PC-9 (cell line): ENCODE measurements at regions not wholly inside any gene's neighbourhood (a gene's known extent, or its start where the extent isn't known, plus 50 kb on each side); places are given as distances from the start of the nearest gene placed in this dataset.

Experiments
- BruUV-seq: library from RNA; stranded (reverse); fragments of 400-500 nt; replicated peaks from 2 replicates; lab custom pipeline; 2021; lab: Mats Ljungman, UMichigan
- CTCF ChIA-PET: fragments of 300-600 bp; sonication (Branson Sonifier 250); formaldehyde crosslinking; loops from one replicate; lab custom pipeline; 2022; ENCODE audit warnings: antibody characterized with exemption; lab: Charles Lee
- POLR2A ChIA-PET: fragments of 300-600 bp; sonication (Branson Sonifier 250); formaldehyde crosslinking; loops from one replicate; lab custom pipeline; 2022; ENCODE audit warnings: antibody characterized with exemption; ENCODE audit not compliant: unreplicated experiment; lab: Charles Lee
- DNase-seq, 2 experiments: peaks; one replicate each; pipeline versions ENCODE4 v3.0.0 to v3.0.0-alpha.2; 2015 to 2022; ENCODE audit warnings: mixed read lengths in 1 of 2
- H2AFZ ChIP-seq: fragments of 200-600 bp; sonication (generic); 2 replicates; pipeline ENCODE4 v1.8.1; 2017; ENCODE audit warnings: antibody characterized with exemption
- H3F3A ChIP-seq: fragments of 200-600 bp; sonication (generic); 2 replicates; pipeline ENCODE4 v1.8.1; 2017; ENCODE audit warnings: antibody characterized with exemption, mild to moderate bottlenecking, low read depth; ENCODE audit not compliant: insufficient read depth
- H3K27ac ChIP-seq: fragments of 200-600 bp; sonication (generic); 2 replicates; pipeline ENCODE4 v1.6.1; 2016; ENCODE audit warnings: mixed run types
- H3K27me3 ChIP-seq: fragments of 200-600 bp; sonication (generic); 2 replicates; pipeline ENCODE4 v1.6.1; 2016; ENCODE audit warnings: low read depth, mixed run types; ENCODE audit not compliant: insufficient read depth
- H3K36me3 ChIP-seq: fragments of 200-600 bp; sonication (generic); 2 replicates; pipeline ENCODE4 v1.6.1; 2016; ENCODE audit warnings: low read depth, mixed run types
- H3K4me1 ChIP-seq: fragments of 200-600 bp; sonication (generic); replicated peaks from 2 replicates; pipeline ENCODE4 v1.6.1; 2016; ENCODE audit warnings: mixed run types; ENCODE audit not compliant: insufficient read depth
- H3K4me2 ChIP-seq: fragments of 200-600 bp; sonication (generic); 2 replicates; pipeline ENCODE4 v1.6.1; 2017; ENCODE audit warnings: mixed run types
- H3K4me3 ChIP-seq: fragments of 200-600 bp; sonication (generic); 2 replicates; pipeline ENCODE4 v1.6.1; 2016; ENCODE audit warnings: mixed run types
- H3K79me2 ChIP-seq: fragments of 200-600 bp; sonication (generic); 2 replicates; pipeline ENCODE4 v1.6.1; 2017; ENCODE audit warnings: low read depth, mixed run types
- H3K9me2 ChIP-seq: fragments of 200-600 bp; sonication (generic); 2 replicates; pipeline ENCODE4 v1.8.1; 2017; ENCODE audit warnings: mild to moderate bottlenecking; ENCODE audit not compliant: insufficient read depth
- H3K9me3 ChIP-seq: fragments of 200-600 bp; sonication (generic); 2 replicates; pipeline ENCODE4 v1.8.1; 2016; ENCODE audit warnings: low read depth; ENCODE audit not compliant: insufficient read depth
- H4K20me1 ChIP-seq: fragments of 200-600 bp; sonication (generic); 2 replicates; pipeline ENCODE4 v1.8.1; 2017; ENCODE audit not compliant: insufficient read depth
- CTCF ChIP-seq: fragments of 200-600 bp; sonication (generic); conservative IDR thresholded peaks from 2 replicates; pipeline ENCODE4 v1.6.1; 2017; ENCODE audit warnings: mixed run types, antibody characterized with exemption, mild to moderate bottlenecking, moderate library complexity
- EZH2 ChIP-seq: fragments of 200-600 bp; sonication (generic); IDR thresholded peaks from 2 replicates; pipeline ENCODE4 v1.8.0; 2017; ENCODE audit warnings: antibody characterized with exemption, low read depth
- intact Hi-C: fragments of 100-400 bp; cut with micrococcal nuclease; formaldehyde crosslinking; loops from one replicate; pipeline ENCODE4 v1.10.0; 2022; ENCODE audit not compliant: unreplicated experiment

DNA sequence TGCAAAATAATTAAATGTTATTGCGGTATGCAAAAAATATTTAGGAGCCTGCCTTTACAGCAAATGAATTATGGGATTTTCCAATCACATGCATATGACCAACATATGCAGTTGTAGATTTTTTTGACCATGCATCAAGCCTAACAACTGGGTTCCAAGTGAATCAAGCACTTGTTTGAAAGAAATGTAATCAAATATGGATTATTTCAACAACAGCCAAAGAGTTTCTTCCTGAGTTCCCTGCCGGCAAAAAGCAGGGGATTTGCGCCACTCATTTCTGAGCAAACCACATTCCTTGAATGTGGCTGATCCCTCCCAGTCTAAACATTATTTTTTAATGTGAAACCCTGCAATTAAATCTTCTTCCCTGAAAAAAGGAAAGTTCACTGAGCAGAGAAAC is 100.1 kb upstream of the ADTRP start:
- no peak for DNase-seq
- H3K79me2 ChIP-seq = no peaks in the 10 kb centered on the region
- H3K4me2 ChIP-seq = no peak overlapping the region
- intact Hi-C loops = no loop called here
- H3K9me3 ChIP-seq = peaks cover 8% of the 10 kb centered on the region; the same call in 1 of the 2 replicates
- no peaks in the 10 kb centered on the region for H3K9me2 ChIP-seq
- TF ChIP-seq EZH2 (no peak), CTCF (no peak)
- ChIA-PET POLR2A (no interaction called here), CTCF (no interaction called here)
- H3F3A ChIP-seq = no peaks in the 10 kb centered on the region
- H3K27me3 ChIP-seq = no peaks in the 10 kb centered on the region
- BruUV-seq = no TSS peak
- H3K36me3 ChIP-seq = no peaks in the 10 kb centered on the region
- H3K27ac ChIP-seq = no peak overlapping the region
- H3K4me1 ChIP-seq = no peaks in the 10 kb centered on the region
- H3K4me3 ChIP-seq = no peak overlapping the region
- no peak overlapping the region for H2AFZ ChIP-seq
- no peaks in the 10 kb centered on the region for H4K20me1 ChIP-seq

DNA sequence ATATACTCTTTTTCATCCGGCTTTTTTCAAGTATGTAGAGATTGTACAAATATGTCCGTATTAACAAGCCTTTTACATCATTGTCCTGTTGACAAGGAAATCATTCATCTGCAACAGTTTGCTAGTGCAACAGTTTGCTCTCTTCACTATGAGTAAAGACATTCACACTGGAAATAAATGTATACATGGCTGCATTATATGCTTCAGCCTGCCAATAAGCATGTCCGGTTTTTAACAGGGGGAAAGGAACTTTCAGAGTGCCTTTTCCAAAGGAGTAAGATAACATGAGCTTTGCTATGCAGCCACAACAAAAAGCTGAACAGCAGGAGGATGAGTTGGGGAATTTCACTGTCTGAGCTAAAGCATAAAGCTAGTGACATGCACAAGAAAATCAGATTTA is 99.4 kb upstream of the ADTRP start:
- H3K4me2 ChIP-seq = no peak overlapping the region
- H3F3A ChIP-seq = no peaks in the 10 kb centered on the region
- POLR2A ChIA-PET = no interaction called here
- H3K27me3 ChIP-seq = no peaks in the 10 kb centered on the region
- H4K20me1 ChIP-seq = no peaks in the 10 kb centered on the region
- no peaks in the 10 kb centered on the region for H3K9me2 ChIP-seq
- BruUV-seq = no TSS peak
- no peaks in the 10 kb centered on the region for H3K79me2 ChIP-seq
- no peaks in the 10 kb centered on the region for H3K4me1 ChIP-seq
- no peak for TF ChIP-seq EZH2
- DNase-seq = no peak
- no peak overlapping the region for H3K4me3 ChIP-seq
- no peak overlapping the region for H3K27ac ChIP-seq
- no peaks in the 10 kb centered on the region for H3K36me3 ChIP-seq
- H2AFZ ChIP-seq = no peak overlapping the region
- H3K9me3 ChIP-seq = 0 out of 2 replicates have a peak, but pooled peaks cover 8% of the 10 kb centered on the region
- intact Hi-C loops = no loop called here
- CTCF ChIA-PET = no interaction called here

DNA sequence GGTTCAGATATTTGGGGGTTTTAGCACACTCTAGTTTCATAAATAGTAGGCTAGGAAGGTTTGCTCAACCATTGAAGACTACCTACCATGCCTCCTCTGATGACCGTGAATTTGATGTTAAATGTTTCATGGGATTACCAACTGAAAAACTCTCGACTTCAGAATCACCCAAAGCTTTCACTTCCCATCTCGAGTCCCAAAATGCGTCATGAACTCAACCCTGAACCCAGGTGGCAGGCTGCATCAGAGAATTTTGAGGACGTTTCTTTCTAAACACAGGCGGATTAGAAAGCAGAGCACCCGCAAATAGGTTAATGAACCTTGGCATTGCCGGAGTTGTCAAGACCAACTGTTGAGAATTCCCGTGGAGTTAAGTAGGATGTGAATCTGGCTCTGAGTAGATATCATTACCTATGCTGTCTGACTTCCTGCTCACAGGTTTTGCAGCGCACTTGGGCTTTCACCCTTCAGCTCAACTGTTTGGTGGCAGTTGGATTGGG is 98.4 kb upstream of the ADTRP start:
- H3K9me3 ChIP-seq = 0 out of 2 replicates have a peak, but pooled peaks cover 8% of the 10 kb centered on the region
- no peaks in the 10 kb centered on the region for H3K9me2 ChIP-seq
- no peaks in the 10 kb centered on the region for H3K36me3 ChIP-seq
- H3F3A ChIP-seq = no peaks in the 10 kb centered on the region
- no peak for TF ChIP-seq EZH2
- H4K20me1 ChIP-seq = no peaks in the 10 kb centered on the region
- CTCF ChIA-PET = no interaction called here
- H3K27ac ChIP-seq = no peak overlapping the region
- no peaks in the 10 kb centered on the region for H3K27me3 ChIP-seq
- POLR2A ChIA-PET = no interaction called here
- no peak overlapping the region for H2AFZ ChIP-seq
- H3K4me1 ChIP-seq = no peaks in the 10 kb centered on the region
- H3K4me2 ChIP-seq = no peak overlapping the region
- no peak for DNase-seq
- no peak overlapping the region for H3K4me3 ChIP-seq
- no peaks in the 10 kb centered on the region for H3K79me2 ChIP-seq
- intact Hi-C loops = no loop called here
- no TSS peak for BruUV-seq

GRCh38 chr6:11875325-11876109 is 96.9 kb upstream of the ADTRP start:
- H4K20me1 ChIP-seq = no peaks in the 10 kb centered on the region
- H3K79me2 ChIP-seq = no peaks in the 10 kb centered on the region
- ChIA-PET POLR2A (no interaction called here), CTCF (no interaction called here)
- no peaks in the 10 kb centered on the region for H3K36me3 ChIP-seq
- H3K4me3 ChIP-seq = no peak overlapping the region
- H3F3A ChIP-seq = no peaks in the 10 kb centered on the region
- no peaks in the 10 kb centered on the region for H3K4me1 ChIP-seq
- H2AFZ ChIP-seq = no peak overlapping the region
- H3K4me2 ChIP-seq = no peak overlapping the region
- DNase-seq = no peak
- intact Hi-C loops = no loop called here
- no peaks in the 10 kb centered on the region for H3K27me3 ChIP-seq
- no peaks in the 10 kb centered on the region for H3K9me2 ChIP-seq
- TF ChIP-seq CTCF (no peak), EZH2 (no peak)
- no peaks in the 10 kb centered on the region for H3K9me3 ChIP-seq
- no TSS peak for BruUV-seq
- no peak overlapping the region for H3K27ac ChIP-seq
